H9 (cell line): ENCODE measurements at regions not wholly inside any gene's neighbourhood (a gene's known extent, or its start where the extent isn't known, plus 50 kb on each side); places are given as distances from the start of the nearest gene placed in this dataset.

Source experiments
- DNase-seq: peaks from one replicate; pipeline ENCODE4 v3.0.0-alpha.2; 2017
- H2AFZ ChIP-seq: one replicate; pipeline ENCODE4 v1.6.1; 2013; ENCODE audit warnings: mild to moderate bottlenecking, low read length, control low read depth, moderate library complexity
- H2AK5ac ChIP-seq: 2 replicates; pipeline ENCODE4 v1.6.1; 2013; ENCODE audit warnings: low read length, control low read depth, mixed read lengths; ENCODE audit not compliant: insufficient read length
- H2BK120ac ChIP-seq: one replicate; pipeline ENCODE4 v1.6.1; 2013; ENCODE audit warnings: low read depth, mild to moderate bottlenecking, low read length, control low read depth, inconsistent platforms; ENCODE audit not compliant: poor library complexity, severe bottlenecking
- H2BK12ac ChIP-seq: 2 replicates; pipeline ENCODE4 v1.6.1; 2013; ENCODE audit warnings: low read length, control low read depth, mixed read lengths, low read depth; ENCODE audit not compliant: insufficient read length
- H2BK15ac ChIP-seq: 2 replicates; pipeline ENCODE4 v1.6.1; 2013; ENCODE audit warnings: low read depth, low read length, control low read depth
- H2BK20ac ChIP-seq: one replicate; pipeline ENCODE4 v1.6.1; 2013; ENCODE audit warnings: low read depth, mild to moderate bottlenecking, low read length, control low read depth, inconsistent platforms; ENCODE audit not compliant: poor library complexity, severe bottlenecking
- H2BK5ac ChIP-seq: 2 replicates; pipeline ENCODE4 v1.6.1; 2013; ENCODE audit warnings: low read length, control low read depth, mixed read lengths; ENCODE audit not compliant: insufficient read length
- H3K14ac ChIP-seq: 2 replicates; pipeline ENCODE4 v1.6.1; 2013; ENCODE audit warnings: low read length, control low read depth; ENCODE audit not compliant: insufficient read depth
- H3K18ac ChIP-seq: 2 replicates; pipeline ENCODE4 v1.6.1; 2013; ENCODE audit warnings: low read depth, mild to moderate bottlenecking, mixed read lengths, low read length, control low read depth; ENCODE audit not compliant: insufficient read length
- H3K23ac ChIP-seq: 2 replicates; pipeline ENCODE4 v1.6.1; 2013; ENCODE audit warnings: low read length, control low read depth, mixed read lengths, low read depth; ENCODE audit not compliant: insufficient read length
- H3K23me2 ChIP-seq: 2 replicates; pipeline ENCODE4 v1.6.1; 2013; ENCODE audit warnings: low read depth, mild to moderate bottlenecking, mixed read lengths, low read length, control low read depth; ENCODE audit not compliant: insufficient read length, poor library complexity, severe bottlenecking
- H3K27ac ChIP-seq: 2 replicates; pipeline ENCODE4 v1.5.1; 2013; ENCODE audit warnings: low read length, control low read depth, mixed read lengths, low read depth; ENCODE audit not compliant: insufficient read length
- H3K27me3 ChIP-seq: 2 replicates; pipeline ENCODE4 v1.6.1; 2013; ENCODE audit warnings: low read length, control low read depth, inconsistent platforms; ENCODE audit not compliant: insufficient read depth
- H3K4ac ChIP-seq: 2 replicates; pipeline ENCODE4 v1.6.1; 2013; ENCODE audit warnings: low read depth, mild to moderate bottlenecking, control low read depth, inconsistent platforms, low read length, moderate library complexity
- H3K4me1 ChIP-seq: 2 replicates; pipeline ENCODE4 v1.6.1; 2013; ENCODE audit warnings: low read length, control low read depth, inconsistent platforms; ENCODE audit not compliant: insufficient read depth
- H3K4me2 ChIP-seq: 2 replicates; pipeline ENCODE4 v1.6.1; 2013; ENCODE audit warnings: low read length, control low read depth, mixed read lengths; ENCODE audit not compliant: insufficient read length, insufficient read depth
- H3K56ac ChIP-seq: 2 replicates; pipeline ENCODE4 v1.6.1; 2013; ENCODE audit warnings: low read depth, mild to moderate bottlenecking, mixed read lengths, low read length, control low read depth; ENCODE audit not compliant: insufficient read length
- H3K79me1 ChIP-seq: 2 replicates; pipeline ENCODE4 v1.6.1; 2013; ENCODE audit warnings: low read depth, mild to moderate bottlenecking, moderate library complexity, low read length, control low read depth, inconsistent platforms; ENCODE audit not compliant: insufficient read depth, poor library complexity, severe bottlenecking
- H3K79me2 ChIP-seq: 2 replicates; pipeline ENCODE4 v1.6.1; 2013; ENCODE audit warnings: low read length, control low read depth, inconsistent platforms; ENCODE audit not compliant: insufficient read depth
- H3K9ac ChIP-seq: 2 replicates; pipeline ENCODE4 v1.6.1; 2013; ENCODE audit warnings: low read length, control low read depth, mixed read lengths; ENCODE audit not compliant: insufficient read length; ENCODE audit errors: extremely low read depth
- H3K9me3 ChIP-seq: one replicate; pipeline ENCODE4 v1.6.1; 2013; ENCODE audit warnings: low read depth, low read length, inconsistent platforms; ENCODE audit not compliant: control insufficient read depth
- H3T11ph ChIP-seq: one replicate; pipeline ENCODE4 v1.6.1; 2013; ENCODE audit warnings: mild to moderate bottlenecking, low read length, control low read depth, inconsistent platforms
- H4K20me1 ChIP-seq: one replicate; pipeline ENCODE4 v1.6.1; 2013; ENCODE audit not compliant: control insufficient read depth, insufficient read length, insufficient read depth
- H4K5ac ChIP-seq: 2 replicates; pipeline ENCODE4 v1.6.1; 2013; ENCODE audit warnings: low read depth, mild to moderate bottlenecking, mixed read lengths, low read length, control low read depth; ENCODE audit not compliant: insufficient read length
- H4K8ac ChIP-seq: replicated peaks from 2 replicates; pipeline ENCODE4 v1.6.1; 2013; ENCODE audit warnings: low read length, control low read depth, mixed read lengths, low read depth; ENCODE audit not compliant: insufficient read length
- H4K91ac ChIP-seq: 2 replicates; pipeline ENCODE4 v1.6.1; 2013; ENCODE audit warnings: low read depth, mild to moderate bottlenecking, moderate library complexity, mixed read lengths, low read length, control low read depth; ENCODE audit not compliant: insufficient read length
- H3K27ac Mint-ChIP-seq, 3 experiments: 2 replicates in 2 of 3; 3 replicates in 1 of 3; pipeline ENCODE4 v1.8.0; 2020 to 2021; ENCODE audit warnings: mixed read lengths in 3 of 3, mild to moderate bottlenecking in 1 of 3, moderate library complexity in 1 of 3
- H3K27me3 Mint-ChIP-seq: 2 replicates; pipeline ENCODE4 v1.8.0; 2021; ENCODE audit warnings: low read depth, mild to moderate bottlenecking, moderate library complexity, mixed read lengths
- H3K36me3 Mint-ChIP-seq, 3 experiments: 2 replicates in 2 of 3; 3 replicates in 1 of 3; pipeline ENCODE4 v1.8.0; 2020 to 2021; ENCODE audit warnings: low read depth in 3 of 3, mixed read lengths in 3 of 3; ENCODE audit not compliant: insufficient read depth in 1 of 3
- H3K4me1 Mint-ChIP-seq, 2 experiments: 2 replicates each; pipeline ENCODE4 v1.8.0; 2020; ENCODE audit warnings: mixed read lengths in 2 of 2
- H3K4me3 Mint-ChIP-seq, 2 experiments: 2 replicates in 1 of 2; 3 replicates in 1 of 2; pipeline ENCODE4 v1.8.0; 2020 to 2021; ENCODE audit warnings: mild to moderate bottlenecking in 2 of 2, mixed read lengths in 2 of 2, moderate library complexity in 1 of 2
- H3K9me3 Mint-ChIP-seq, 2 experiments: 2 replicates in 1 of 2; 3 replicates in 1 of 2; pipeline ENCODE4 v1.8.0; 2020; ENCODE audit warnings: mild to moderate bottlenecking in 2 of 2, mixed read lengths in 2 of 2, moderate library complexity in 1 of 2
- WGBS: extraction: QIAGEN DNeasy Blood & Tissue Kit; methylation state at CpG from one replicate; pipeline ENCODE4 v1.1.7; 2013; ENCODE audit warnings: missing lambda C conversion rate, low lambda C conversion rate, mixed read lengths; ENCODE audit not compliant: insufficient read length; ENCODE audit errors: extremely low coverage; 5-methylcytosine and 5-hydroxymethylcytosine counted together
- TF ChIP-seq, protein P1 (sequence below): fragments of 200-600 bp; sonication (generic); conservative IDR thresholded peaks from 3 replicates; pipeline ENCODE4 v1.8.0; 2021; ENCODE audit warnings: antibody characterized with exemption, mild to moderate bottlenecking

DNA sequence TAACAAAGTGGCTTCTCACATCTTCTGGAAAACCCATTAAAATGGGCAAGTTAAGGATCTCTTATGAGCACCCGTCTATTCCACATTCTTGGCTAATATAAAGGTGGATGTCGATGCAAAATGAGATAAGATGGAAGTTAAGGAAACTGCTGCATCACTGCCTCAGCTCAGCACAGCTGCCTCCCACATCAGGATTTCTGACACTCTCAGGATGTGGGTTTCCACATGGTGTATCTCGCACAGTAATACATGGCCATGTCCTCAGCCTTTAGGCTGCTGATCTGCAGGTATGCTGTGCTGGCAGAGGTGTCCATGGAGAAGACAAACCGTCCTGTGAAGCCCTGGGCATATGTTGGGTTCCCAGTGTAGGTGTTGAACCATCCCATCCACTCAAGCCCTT is 1348.0 kb downstream of the TMEM121 start:
- Histone ChIP-seq H3K79me2 (no peaks in the 10 kb centered on the region), H3K4me1 (no peaks in the 10 kb centered on the region), H3K4ac (no peak overlapping the region), H3K9ac (no peak overlapping the region), H3K27me3 (no peaks in the 10 kb centered on the region), H4K91ac (no peak overlapping the region), H3K18ac (no peak overlapping the region), H3K79me1 (no peaks in the 10 kb centered on the region), H2BK120ac (no peak overlapping the region), H3K23ac (no peak overlapping the region), H4K5ac (no peak overlapping the region), H2BK12ac (no peak overlapping the region), H3K27ac (no peak overlapping the region), H2BK20ac (no peak overlapping the region), H2BK15ac (no peak overlapping the region), H3K14ac (no peak overlapping the region), H3K9me3 (peaks cover 98% of the 10 kb centered on the region), H4K20me1 (no peaks in the 10 kb centered on the region), H2AK5ac (no peak overlapping the region), H2AFZ (no peak overlapping the region), H3K4me2 (no peak overlapping the region), H4K8ac (no peak overlapping the region), H2BK5ac (no peak overlapping the region), H3K56ac (no peak overlapping the region), H3T11ph (no peak overlapping the region), H3K23me2 (no peaks in the 10 kb centered on the region)
- Mint-ChIP-seq H3K4me3 (no peak overlapping the region), H3K9me3 (peaks cover 97 to 100% of the 10 kb centered on the region in 2 experiments), H3K36me3 (peaks cover 10 to 32% (median 22%) of the 10 kb centered on the region in 3 experiments; a peak in 6 of 7 replicates), H3K27me3 (peaks cover 5% of the 10 kb centered on the region), H3K4me1 (no peaks in the 10 kb centered on the region), H3K27ac (no peak overlapping the region)
- DNase-seq, result no peak
- TF ChIP-seq, protein P1, sequence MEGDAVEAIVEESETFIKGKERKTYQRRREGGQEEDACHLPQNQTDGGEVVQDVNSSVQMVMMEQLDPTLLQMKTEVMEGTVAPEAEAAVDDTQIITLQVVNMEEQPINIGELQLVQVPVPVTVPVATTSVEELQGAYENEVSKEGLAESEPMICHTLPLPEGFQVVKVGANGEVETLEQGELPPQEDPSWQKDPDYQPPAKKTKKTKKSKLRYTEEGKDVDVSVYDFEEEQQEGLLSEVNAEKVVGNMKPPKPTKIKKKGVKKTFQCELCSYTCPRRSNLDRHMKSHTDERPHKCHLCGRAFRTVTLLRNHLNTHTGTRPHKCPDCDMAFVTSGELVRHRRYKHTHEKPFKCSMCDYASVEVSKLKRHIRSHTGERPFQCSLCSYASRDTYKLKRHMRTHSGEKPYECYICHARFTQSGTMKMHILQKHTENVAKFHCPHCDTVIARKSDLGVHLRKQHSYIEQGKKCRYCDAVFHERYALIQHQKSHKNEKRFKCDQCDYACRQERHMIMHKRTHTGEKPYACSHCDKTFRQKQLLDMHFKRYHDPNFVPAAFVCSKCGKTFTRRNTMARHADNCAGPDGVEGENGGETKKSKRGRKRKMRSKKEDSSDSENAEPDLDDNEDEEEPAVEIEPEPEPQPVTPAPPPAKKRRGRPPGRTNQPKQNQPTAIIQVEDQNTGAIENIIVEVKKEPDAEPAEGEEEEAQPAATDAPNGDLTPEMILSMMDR, result no peak
- WGBS, result no CpG with 5 or more reads among the region's 4 CpGs
